ENCODE measurements at regions not wholly inside any gene's neighbourhood (a gene's known extent, or its start where the extent isn't known, plus 50 kb on each side); places are given as distances from the start of the nearest gene placed in this dataset.
"Not testable (repeated sequence)": the region's sequence is repeated elsewhere in the genome, so short reads cannot be mapped to it uniquely, and the experiment has no call there.

DNA sequence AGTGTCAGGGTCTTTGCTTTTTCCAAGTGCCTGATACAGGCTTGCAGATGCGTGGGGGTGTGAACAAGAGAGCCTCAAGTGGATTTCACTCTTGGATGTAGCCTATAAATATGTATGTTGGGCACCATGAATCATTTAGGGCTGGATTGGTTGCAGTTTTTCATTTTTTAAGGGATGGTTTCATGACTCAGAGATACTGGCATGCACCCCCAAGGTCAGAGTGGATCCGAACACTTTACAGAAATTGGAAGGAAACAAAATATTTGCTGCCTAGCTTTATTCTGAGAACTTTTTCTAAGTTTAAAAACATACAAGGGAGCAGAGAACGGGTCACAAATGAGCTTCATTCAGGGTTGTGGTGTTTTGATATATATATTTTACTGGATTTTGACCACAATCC lies 436.8 kb upstream of the ERCC4 start:
- Mint-ChIP-seq H3K4me3 (ENCODE audit: unreplicated experiment) (no peak overlapping the region), H3K4me1 (ENCODE audit: unreplicated experiment) (no peaks in the 10 kb centered on the region), H3K27ac (ENCODE audit: unreplicated experiment) (no peak overlapping the region), H3K9me3 (ENCODE audit: unreplicated experiment) (no peaks in the 10 kb centered on the region), H3K36me3 (ENCODE audit: low read depth, unreplicated experiment) (no peaks in the 10 kb centered on the region), H3K27me3 (ENCODE audit: unreplicated experiment) (peaks cover 2% of the 10 kb centered on the region)
- TF ChIP-seq, protein P1, sequence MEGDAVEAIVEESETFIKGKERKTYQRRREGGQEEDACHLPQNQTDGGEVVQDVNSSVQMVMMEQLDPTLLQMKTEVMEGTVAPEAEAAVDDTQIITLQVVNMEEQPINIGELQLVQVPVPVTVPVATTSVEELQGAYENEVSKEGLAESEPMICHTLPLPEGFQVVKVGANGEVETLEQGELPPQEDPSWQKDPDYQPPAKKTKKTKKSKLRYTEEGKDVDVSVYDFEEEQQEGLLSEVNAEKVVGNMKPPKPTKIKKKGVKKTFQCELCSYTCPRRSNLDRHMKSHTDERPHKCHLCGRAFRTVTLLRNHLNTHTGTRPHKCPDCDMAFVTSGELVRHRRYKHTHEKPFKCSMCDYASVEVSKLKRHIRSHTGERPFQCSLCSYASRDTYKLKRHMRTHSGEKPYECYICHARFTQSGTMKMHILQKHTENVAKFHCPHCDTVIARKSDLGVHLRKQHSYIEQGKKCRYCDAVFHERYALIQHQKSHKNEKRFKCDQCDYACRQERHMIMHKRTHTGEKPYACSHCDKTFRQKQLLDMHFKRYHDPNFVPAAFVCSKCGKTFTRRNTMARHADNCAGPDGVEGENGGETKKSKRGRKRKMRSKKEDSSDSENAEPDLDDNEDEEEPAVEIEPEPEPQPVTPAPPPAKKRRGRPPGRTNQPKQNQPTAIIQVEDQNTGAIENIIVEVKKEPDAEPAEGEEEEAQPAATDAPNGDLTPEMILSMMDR (IDR thresholded peaks at IDR 0.05; ENCODE audit: unreplicated experiment), result no peak
- DNase-seq (ENCODE audit: low spot score), result no peak

DNA sequence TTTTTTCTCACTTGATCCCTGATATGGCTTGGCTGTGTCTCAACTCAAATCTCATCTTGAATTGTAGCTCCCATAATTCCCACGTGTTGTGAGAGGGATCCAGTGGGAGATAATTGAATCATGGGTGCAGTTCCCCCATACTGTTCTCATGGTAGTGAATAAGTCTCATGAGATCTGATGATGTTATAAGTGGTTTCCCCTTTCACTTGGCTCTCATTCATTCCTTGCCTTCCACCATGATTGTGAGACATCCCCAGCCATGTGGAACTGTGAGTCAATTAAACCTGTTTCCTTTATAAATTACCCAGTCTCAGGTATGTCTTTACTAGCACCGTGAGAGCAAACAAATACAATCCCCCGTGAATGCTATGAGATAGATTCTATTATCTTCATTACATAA lies 430.5 kb upstream of the ERCC4 start:
- DNase-seq (ENCODE audit: low spot score); H3K4me1 Mint-ChIP-seq (ENCODE audit: unreplicated experiment); H3K4me3 Mint-ChIP-seq (ENCODE audit: unreplicated experiment); H3K27me3 Mint-ChIP-seq (ENCODE audit: unreplicated experiment); H3K9me3 Mint-ChIP-seq (ENCODE audit: unreplicated experiment); H3K27ac Mint-ChIP-seq (ENCODE audit: unreplicated experiment); H3K36me3 Mint-ChIP-seq (ENCODE audit: low read depth, unreplicated experiment): not testable (repeated sequence)

DNA sequence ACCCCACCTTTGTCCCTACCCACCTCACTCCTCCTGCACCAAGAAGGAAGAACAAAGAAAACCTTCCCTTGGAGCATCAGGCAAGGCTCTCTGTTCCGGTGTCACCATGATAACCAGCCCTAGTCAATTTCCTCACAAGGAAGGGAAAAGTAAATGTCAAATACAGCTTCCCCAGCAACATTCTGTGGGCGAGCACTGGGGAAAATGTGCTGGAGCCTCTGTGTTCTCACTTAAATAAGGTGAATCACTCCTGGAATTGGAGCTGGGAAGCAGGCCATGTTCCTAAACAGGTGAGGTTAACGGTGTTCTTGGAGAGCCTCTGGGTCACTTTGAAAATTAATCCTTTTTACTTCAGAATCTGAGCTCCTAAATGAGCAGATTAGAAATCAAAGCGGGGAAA lies 427.9 kb upstream of the ERCC4 start:
- TF ChIP-seq, protein P1 (IDR thresholded peaks at IDR 0.05; ENCODE audit: unreplicated experiment), result no peak
- Mint-ChIP-seq H3K27ac (ENCODE audit: unreplicated experiment) (no peak overlapping the region), H3K27me3 (ENCODE audit: unreplicated experiment) (no peaks in the 10 kb centered on the region), H3K9me3 (ENCODE audit: unreplicated experiment) (no peaks in the 10 kb centered on the region), H3K36me3 (ENCODE audit: low read depth, unreplicated experiment) (no peaks in the 10 kb centered on the region), H3K4me3 (ENCODE audit: unreplicated experiment) (no peak overlapping the region), H3K4me1 (ENCODE audit: unreplicated experiment) (no peaks in the 10 kb centered on the region)
- DNase-seq (ENCODE audit: low spot score), result no peak

DNA sequence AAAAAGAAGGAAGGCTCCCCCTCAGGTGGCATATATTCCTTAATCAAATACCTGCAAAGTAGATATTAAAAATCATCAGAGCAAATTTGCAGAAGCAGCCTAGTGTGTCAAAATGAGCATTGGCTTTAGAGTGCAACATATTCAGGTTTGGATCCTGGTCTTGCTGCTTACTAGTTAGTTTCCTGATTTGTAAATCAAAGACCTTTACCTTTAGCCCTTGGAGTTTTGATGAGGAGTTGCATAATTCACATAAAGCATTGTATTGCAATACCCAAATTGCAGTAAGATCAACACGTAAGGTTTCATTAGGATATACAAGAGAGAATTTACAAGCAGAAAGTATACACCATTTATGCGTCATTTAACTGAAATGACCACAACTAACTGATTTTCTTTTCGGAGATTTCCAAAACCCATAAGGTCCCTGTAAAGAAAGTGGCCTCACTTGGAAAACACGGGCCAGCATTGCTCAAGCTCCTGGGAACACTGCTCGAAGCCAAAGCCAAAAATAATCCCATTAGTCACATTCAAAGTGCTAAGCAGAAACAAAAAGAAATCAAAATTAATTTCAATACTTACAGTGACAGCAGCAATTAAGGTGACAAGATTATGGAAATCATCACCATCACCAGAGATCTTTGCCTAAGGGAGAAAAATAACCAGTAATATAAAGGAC lies 415.9 kb upstream of the ERCC4 start:
- no peaks in the 10 kb centered on the region for H3K36me3 Mint-ChIP-seq (ENCODE audit: low read depth, unreplicated experiment)
- no peaks in the 10 kb centered on the region for H3K9me3 Mint-ChIP-seq (ENCODE audit: unreplicated experiment)
- H3K4me1 Mint-ChIP-seq (ENCODE audit: unreplicated experiment), result no peaks in the 10 kb centered on the region
- no peak for DNase-seq (ENCODE audit: low spot score)
- H3K27me3 Mint-ChIP-seq (ENCODE audit: unreplicated experiment), result no peaks in the 10 kb centered on the region
- TF ChIP-seq, protein P1 (IDR thresholded peaks at IDR 0.05; ENCODE audit: unreplicated experiment), result no peak
- no peak overlapping the region for H3K4me3 Mint-ChIP-seq (ENCODE audit: unreplicated experiment)
- no peak overlapping the region for H3K27ac Mint-ChIP-seq (ENCODE audit: unreplicated experiment)

DNA sequence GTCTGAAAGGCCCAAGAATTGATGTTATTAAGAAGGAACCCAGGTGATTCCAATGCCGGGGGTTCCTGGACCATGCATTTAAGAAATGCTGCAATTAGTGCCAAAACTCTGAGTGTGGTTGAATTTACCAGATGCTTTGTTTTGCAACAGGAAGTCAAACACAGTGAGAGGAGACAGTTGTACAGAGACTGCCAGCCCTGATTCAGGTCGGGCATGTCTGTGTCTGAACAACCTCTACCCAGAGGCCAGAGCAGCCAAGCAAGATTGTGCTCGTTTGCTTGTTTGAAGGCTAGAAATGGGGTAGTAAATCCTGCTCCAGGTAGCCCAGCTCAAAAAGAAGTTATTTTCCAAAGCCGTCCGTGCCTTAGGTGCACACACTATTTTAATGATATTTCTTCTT lies 412.4 kb upstream of the ERCC4 start:
- no peak for DNase-seq (ENCODE audit: low spot score)
- Mint-ChIP-seq H3K27me3 (ENCODE audit: unreplicated experiment) (no peaks in the 10 kb centered on the region), H3K4me1 (ENCODE audit: unreplicated experiment) (no peaks in the 10 kb centered on the region), H3K4me3 (ENCODE audit: unreplicated experiment) (no peak overlapping the region), H3K27ac (ENCODE audit: unreplicated experiment) (no peak overlapping the region), H3K36me3 (ENCODE audit: low read depth, unreplicated experiment) (no peaks in the 10 kb centered on the region), H3K9me3 (ENCODE audit: unreplicated experiment) (no peaks in the 10 kb centered on the region)
- TF ChIP-seq, protein P1 (IDR thresholded peaks at IDR 0.05; ENCODE audit: unreplicated experiment), result no peak

All from endothelial cell (in vitro differentiated cells).